Stomach (tissue), 8 donors: ENCODE measurements at regions not wholly inside any gene's neighbourhood (a gene's known extent, or its start where the extent isn't known, plus 50 kb on each side); places are given as distances from the start of the nearest gene placed in this dataset.

Experiments
- DNase-seq, 2 donors: peaks; one replicate each; pipeline versions ENCODE4 v3.0.0 to v3.0.0-alpha.2; 2013 to 2019
- H3K27ac ChIP-seq, 5 donors: fragments of 200-600 bp in 4 of 5; sonication (generic) in 4 of 5; one replicate each; pipeline ENCODE4 v1.5.1; 2013 to 2019; ENCODE audit warnings: mild to moderate bottlenecking in 1 of 5, moderate library complexity in 1 of 5
- H3K27me3 ChIP-seq, 3 donors: fragments of 200-600 bp; sonication (generic); one replicate each; pipeline ENCODE4 v1.5.1; 2017 to 2019; ENCODE audit warnings: mixed run types in 1 of 3
- H3K36me3 ChIP-seq, 4 donors: fragments of 200-600 bp; sonication (generic); 1 replicate in 3 of 4; 2 replicates in 1 of 4; pipeline ENCODE4 v1.5.1; 2016 to 2019
- H3K4me1 ChIP-seq, 4 donors: fragments of 200-600 bp; sonication (generic); one replicate each; pipeline ENCODE4 v1.5.1; 2016 to 2019
- H3K4me3 ChIP-seq, 4 donors: fragments of 200-600 bp; sonication (generic) in 3 of 4; one replicate each; pipeline ENCODE4 v1.5.1; 2016 to 2019; ENCODE audit warnings: mild to moderate bottlenecking in 1 of 4
- H3K9me3 ChIP-seq, 4 donors: fragments of 200-600 bp; sonication (generic); one replicate each; pipeline ENCODE4 v1.5.1; 2016 to 2019
- CTCF ChIP-seq, 7 experiments: fragments of 450-650 bp in 4 of 7; fragments of 200-600 bp in 3 of 7; sonication (generic) in 3 of 7; IDR thresholded peaks; one replicate each; pipeline ENCODE4 v1.5.1; 2016 to 2019; ENCODE audit warnings: antibody characterized with exemption in 7 of 7, control low read depth in 2 of 7, mild to moderate bottlenecking in 1 of 7
- EP300 ChIP-seq: sonication (generic); formaldehyde crosslinking; IDR thresholded peaks from one replicate; pipeline ENCODE4 v1.6.1; 2017; ENCODE audit warnings: antibody characterized with exemption
- POLR2A ChIP-seq, 4 donors: fragments of 450-650 bp; IDR thresholded peaks; one replicate each; pipeline ENCODE4 v1.6.1; 2016; ENCODE audit warnings: antibody characterized with exemption in 4 of 4, control low read depth in 2 of 4, mild to moderate bottlenecking in 1 of 4, moderate library complexity in 1 of 4
- POLR2AphosphoS5 ChIP-seq, 3 donors: sonication (generic); formaldehyde crosslinking; IDR thresholded peaks; one replicate each; pipeline ENCODE4 v1.6.1; 2016; ENCODE audit warnings: antibody characterized with exemption in 3 of 3
- WGBS, 5 donors: extraction: QIAGEN DNeasy Blood & Tissue Kit in 3 of 5; methylation state at CpG; one replicate each; pipeline versions ENCODE4 v1.1.5 to v1.1.7; 2013 to 2018; 5-methylcytosine and 5-hydroxymethylcytosine counted together
- intact Hi-C: fragments of 100-400 bp; cut with DNase I; formaldehyde crosslinking; loops from one replicate; pipeline ENCODE4 v1.15.1; 2023; ENCODE audit warnings: low total_unique reads
- donor health status: healthy with polysubstance abuse.
- donor health status: Bipolar disorder and iron deficiency.
- donor health status: healthy.

GRCh38 chr13:76636829-76637228, 249.4 kb downstream of the KCTD12 start:
- Histone ChIP-seq H3K9me3 (no peaks in the 10 kb centered on the region), H3K27ac (no peak overlapping the region), H3K4me1 (peaks cover 0 to 8% (median 4%) of the 10 kb centered on the region in 4 donors), H3K27me3 (no peaks in the 10 kb centered on the region), H3K36me3 (no peaks in the 10 kb centered on the region), H3K4me3 (no peak overlapping the region)
- WGBS, 5 donors, result 72 to 87% (median 80%) methylated on average over 2 of the region's 2 CpGs
- intact Hi-C loops, result no loop called here
- DNase-seq, result no peak
- TF ChIP-seq EP300 (no peak), CTCF (IDR thresholded peaks at IDR 0.05) (no peak), POLR2A (IDR thresholded peaks at IDR 0.05) (no peak), POLR2AphosphoS5 (IDR thresholded peaks at IDR 0.05) (no peak)

GRCh38 chr13:76635232-76636230, 250.7 kb downstream of the KCTD12 start:
- TF ChIP-seq CTCF (IDR thresholded peaks at IDR 0.05), result no peak
- TF ChIP-seq EP300, result no peak
- no peak for TF ChIP-seq POLR2A (IDR thresholded peaks at IDR 0.05)
- no peak for TF ChIP-seq POLR2AphosphoS5 (IDR thresholded peaks at IDR 0.05)
- Histone ChIP-seq H3K4me3 (no peak overlapping the region), H3K27ac (no peak overlapping the region), H3K36me3 (no peaks in the 10 kb centered on the region), H3K9me3 (no peaks in the 10 kb centered on the region), H3K4me1 (peaks cover 0 to 8% (median 4%) of the 10 kb centered on the region in 4 donors), H3K27me3 (no peaks in the 10 kb centered on the region)
- intact Hi-C loops, result no loop called here
- no peak for DNase-seq
- WGBS, 5 donors, result 81 to 89% (median 82%) methylated on average over 7 of the region's 7 CpGs

- DNase-seq, result no peak
- Histone ChIP-seq H3K36me3 (no peaks in the 10 kb centered on the region), H3K9me3 (no peaks in the 10 kb centered on the region), H3K27ac (no peak overlapping the region), H3K4me3 (no peak overlapping the region), H3K27me3 (no peaks in the 10 kb centered on the region), H3K4me1 (peaks cover 0 to 8% (median 4%) of the 10 kb centered on the region in 4 donors)
- TF ChIP-seq POLR2A (IDR thresholded peaks at IDR 0.05) (no peak), CTCF (IDR thresholded peaks at IDR 0.05) (no peak), POLR2AphosphoS5 (IDR thresholded peaks at IDR 0.05) (no peak), EP300 (no peak)
- intact Hi-C loops, result no loop called here
- WGBS, 5 donors, result 71 to 85% (median 80%) methylated on average over 6 of the region's 6 CpGs
Observed at GRCh38 chr13:76634431-76635191, 251.6 kb downstream of the KCTD12 start.

- TF ChIP-seq POLR2A (IDR thresholded peaks at IDR 0.05) (no peak), CTCF (IDR thresholded peaks at IDR 0.05) (no peak), EP300 (no peak), POLR2AphosphoS5 (IDR thresholded peaks at IDR 0.05) (no peak)
- Histone ChIP-seq H3K9me3 (peaks cover 0 to 1% (median 0%) of the 10 kb centered on the region in 4 donors), H3K4me3 (no peak overlapping the region), H3K4me1 (peaks cover 0 to 6% (median under 1%) of the 10 kb centered on the region in 4 donors), H3K27me3 (no peaks in the 10 kb centered on the region), H3K36me3 (no peaks in the 10 kb centered on the region), H3K27ac (no peak overlapping the region)
- no peak for DNase-seq
- 49 to 71% (median 67%) methylated on average over 3 of the region's 3 CpGs for WGBS, 5 donors
- intact Hi-C loops, result no loop called here
Observed at GRCh38 chr13:76632401-76633044, 253.7 kb downstream of the KCTD12 start.
